Activated naive CD8-positive, alpha-beta T cell treated with anti-CD3 and anti-CD28 coated beads for 36 hours (primary cell): ENCODE measurements at regions not wholly inside any gene's neighbourhood (a gene's known extent, or its start where the extent isn't known, plus 50 kb on each side); places are given as distances from the start of the nearest gene placed in this dataset.

Experiments used
- DNase-seq: peaks from one replicate; pipeline ENCODE4 v3.0.0; 2021
- H3K27ac Mint-ChIP-seq: one replicate; pipeline ENCODE4 v1.8.0; 2022; ENCODE audit warnings: mild to moderate bottlenecking, moderate library complexity, mixed read lengths
- H3K27me3 Mint-ChIP-seq: one replicate; pipeline ENCODE4 v1.8.0; 2022; ENCODE audit warnings: mild to moderate bottlenecking, mixed read lengths
- H3K36me3 Mint-ChIP-seq: one replicate; pipeline ENCODE4 v1.8.0; 2021; ENCODE audit warnings: mild to moderate bottlenecking, mixed read lengths
- H3K4me1 Mint-ChIP-seq: one replicate; pipeline ENCODE4 v1.8.0; 2021; ENCODE audit warnings: mixed read lengths
- H3K4me3 Mint-ChIP-seq: one replicate; pipeline ENCODE4 v1.8.0; 2022; ENCODE audit warnings: mild to moderate bottlenecking, moderate library complexity, mixed read lengths
- H3K9me3 Mint-ChIP-seq: one replicate; pipeline ENCODE4 v1.8.0; 2022; ENCODE audit warnings: mixed read lengths

- H3K27me3 Mint-ChIP-seq = no peaks in the 10 kb centered on the region
- no peak overlapping the region for H3K4me3 Mint-ChIP-seq
- DNase-seq = no peak
- H3K4me1 Mint-ChIP-seq = peaks cover 4% of the 10 kb centered on the region
- no peaks in the 10 kb centered on the region for H3K36me3 Mint-ChIP-seq
- H3K27ac Mint-ChIP-seq = no peak overlapping the region
- H3K9me3 Mint-ChIP-seq = no peaks in the 10 kb centered on the region
Measured at GRCh38 chr6:33878562-33878961, 74.8 kb upstream of the MLN start.

GRCh38 chr6:33877982-33878535 lies 74.3 kb upstream of the MLN start:
- DNase-seq = no peak
- Mint-ChIP-seq H3K9me3 (no peaks in the 10 kb centered on the region), H3K36me3 (no peaks in the 10 kb centered on the region), H3K27me3 (no peaks in the 10 kb centered on the region), H3K4me1 (peaks cover 4% of the 10 kb centered on the region), H3K4me3 (no peak overlapping the region), H3K27ac (no peak overlapping the region)

GRCh38 chr6:33875696-33876095 lies 71.9 kb upstream of the MLN start:
- Mint-ChIP-seq H3K4me1 (peaks cover 4% of the 10 kb centered on the region), H3K27ac (no peak overlapping the region), H3K4me3 (no peak overlapping the region), H3K27me3 (no peaks in the 10 kb centered on the region), H3K36me3 (no peaks in the 10 kb centered on the region), H3K9me3 (no peaks in the 10 kb centered on the region)
- no peak for DNase-seq

- Mint-ChIP-seq H3K36me3 (no peaks in the 10 kb centered on the region), H3K27ac (no peak overlapping the region), H3K4me1 (peaks cover 4% of the 10 kb centered on the region), H3K9me3 (no peaks in the 10 kb centered on the region), H3K27me3 (no peaks in the 10 kb centered on the region), H3K4me3 (no peak overlapping the region)
- DNase-seq = no peak
Measured at GRCh38 chr6:33875141-33875581, 71.4 kb upstream of the MLN start.

- Mint-ChIP-seq H3K36me3 (no peaks in the 10 kb centered on the region), H3K27me3 (no peaks in the 10 kb centered on the region), H3K27ac (no peak overlapping the region), H3K4me3 (no peak overlapping the region), H3K9me3 (no peaks in the 10 kb centered on the region), H3K4me1 (peaks cover 4% of the 10 kb centered on the region)
- DNase-seq = no peak
Measured at GRCh38 chr6:33874136-33874760, 70.4 kb upstream of the MLN start.

- Mint-ChIP-seq H3K4me3 (no peak overlapping the region), H3K9me3 (no peaks in the 10 kb centered on the region), H3K27ac (no peak overlapping the region)
Measured at GRCh38 chr6:33872761-33873160, 69.0 kb upstream of the MLN start.

GRCh38 chr6:33869826-33870423 lies 66.1 kb upstream of the MLN start:
- peaks cover 2% of the 10 kb centered on the region for H3K36me3 Mint-ChIP-seq
- H3K27me3 Mint-ChIP-seq = no peaks in the 10 kb centered on the region
- H3K4me1 Mint-ChIP-seq = peaks cover 3% of the 10 kb centered on the region
- H3K4me3 Mint-ChIP-seq = no peak overlapping the region
- no peak for DNase-seq
- no peak overlapping the region for H3K27ac Mint-ChIP-seq
- H3K9me3 Mint-ChIP-seq = peaks cover 6% of the 10 kb centered on the region

More at GRCh38 chr6:33872761-33873160, 69.0 kb upstream of the MLN start:
- no peak for DNase-seq
- peaks cover 4% of the 10 kb centered on the region for H3K4me1 Mint-ChIP-seq
- H3K36me3 Mint-ChIP-seq = no peaks in the 10 kb centered on the region
- H3K27me3 Mint-ChIP-seq = no peaks in the 10 kb centered on the region

- H3K4me1 Mint-ChIP-seq = peaks cover under 1% of the 10 kb centered on the region
- no peaks in the 10 kb centered on the region for H3K27me3 Mint-ChIP-seq
- peak overlapping the region; percentile 30 for H3K27ac Mint-ChIP-seq
- H3K36me3 Mint-ChIP-seq = peaks cover 2% of the 10 kb centered on the region
- peaks cover 6% of the 10 kb centered on the region for H3K9me3 Mint-ChIP-seq
- no peak for DNase-seq
- H3K4me3 Mint-ChIP-seq = no peak overlapping the region
Measured at GRCh38 chr6:33869121-33869520, 65.3 kb upstream of the MLN start.

GRCh38 chr6:33868141-33868540 lies 64.3 kb upstream of the MLN start:
- H3K4me1 Mint-ChIP-seq = peaks cover 4% of the 10 kb centered on the region
- peaks cover 6% of the 10 kb centered on the region for H3K9me3 Mint-ChIP-seq
- no peak for DNase-seq
- H3K4me3 Mint-ChIP-seq = no peak overlapping the region
- peaks cover 2% of the 10 kb centered on the region for H3K36me3 Mint-ChIP-seq
- H3K27ac Mint-ChIP-seq = no peak overlapping the region
- no peaks in the 10 kb centered on the region for H3K27me3 Mint-ChIP-seq

- Mint-ChIP-seq H3K9me3 (peaks cover 6% of the 10 kb centered on the region), H3K27me3 (peaks cover 3% of the 10 kb centered on the region), H3K4me1 (peaks cover 17% of the 10 kb centered on the region), H3K27ac (no peak overlapping the region), H3K36me3 (peaks cover 2% of the 10 kb centered on the region), H3K4me3 (no peak overlapping the region)
- no peak for DNase-seq
Measured at GRCh38 chr6:33865478-33866077, 61.8 kb upstream of the MLN start.

- H3K27ac Mint-ChIP-seq = no peak overlapping the region
- peaks cover 2% of the 10 kb centered on the region for H3K36me3 Mint-ChIP-seq
- H3K4me3 Mint-ChIP-seq = no peak overlapping the region
- DNase-seq = no peak
- peaks cover 18% of the 10 kb centered on the region for H3K4me1 Mint-ChIP-seq
- peaks cover 4% of the 10 kb centered on the region for H3K27me3 Mint-ChIP-seq
- peaks cover 6% of the 10 kb centered on the region for H3K9me3 Mint-ChIP-seq
Measured at GRCh38 chr6:33863723-33864440, 60.1 kb upstream of the MLN start.

GRCh38 chr6:33863084-33863483 lies 59.3 kb upstream of the MLN start:
- H3K36me3 Mint-ChIP-seq = peaks cover 2% of the 10 kb centered on the region
- peaks cover 18% of the 10 kb centered on the region for H3K4me1 Mint-ChIP-seq
- H3K9me3 Mint-ChIP-seq = peaks cover 6% of the 10 kb centered on the region
- peaks cover 7% of the 10 kb centered on the region for H3K27me3 Mint-ChIP-seq
- H3K27ac Mint-ChIP-seq = no peak overlapping the region
- DNase-seq = no peak
- H3K4me3 Mint-ChIP-seq = no peak overlapping the region

GRCh38 chr6:33862536-33862935 lies 58.7 kb upstream of the MLN start:
- Mint-ChIP-seq H3K4me1 (peaks cover 20% of the 10 kb centered on the region), H3K27me3 (peaks cover 8% of the 10 kb centered on the region), H3K9me3 (peaks cover 6% of the 10 kb centered on the region), H3K36me3 (peaks cover 2% of the 10 kb centered on the region), H3K4me3 (no peak overlapping the region), H3K27ac (no peak overlapping the region)
- DNase-seq = no peak

- Mint-ChIP-seq H3K36me3 (peaks cover 2% of the 10 kb centered on the region), H3K9me3 (peaks cover 6% of the 10 kb centered on the region), H3K27ac (no peak overlapping the region), H3K4me3 (no peak overlapping the region), H3K4me1 (peaks cover 27% of the 10 kb centered on the region), H3K27me3 (peaks cover 8% of the 10 kb centered on the region)
- no peak for DNase-seq
Measured at GRCh38 chr6:33861722-33862121, 57.9 kb upstream of the MLN start.
